GM12878 (cell line): ENCODE measurements at regions not wholly inside any gene's neighbourhood (a gene's known extent, or its start where the extent isn't known, plus 50 kb on each side); places are given as distances from the start of the nearest gene placed in this dataset.

Experiments used
- CEBPZ ChIP-seq: fragments of 150-350 bp; IDR thresholded peaks from 2 replicates; pipeline ENCODE4 v1.6.1; 2016; ENCODE audit warnings: low read depth, low read length
- CREB1 ChIP-seq: IDR thresholded peaks from 2 replicates; pipeline ENCODE4 v1.6.1; 2012; ENCODE audit warnings: low read depth, mild to moderate bottlenecking, inconsistent platforms
- CTCF ChIP-seq, 3 experiments: IDR thresholded peaks in 2 of 3; conservative IDR thresholded peaks in 1 of 3; 2 replicates each; pipeline ENCODE4 v1.5.1; 2011; ENCODE audit warnings: low read depth in 3 of 3, low read length in 3 of 3, mild to moderate bottlenecking in 3 of 3, control low read depth in 2 of 3, moderate library complexity in 2 of 3, inconsistent platforms in 1 of 3, mixed read lengths in 1 of 3; ENCODE audit not compliant: control insufficient read depth in 2 of 3, insufficient read depth in 1 of 3; ENCODE audit errors: extremely low read depth in 1 of 3
- EP300 ChIP-seq, 2 experiments: fragments of 150-350 bp in 1 of 2; IDR thresholded peaks; 2 replicates each; pipeline ENCODE4 v1.6.1; 2011 to 2012; ENCODE audit warnings: low read depth in 2 of 2, low read length in 2 of 2, borderline replicate concordance in 1 of 2, improper control_type of control experiment in 1 of 2, inconsistent platforms in 1 of 2; ENCODE audit not compliant: control insufficient read depth in 1 of 2
- NFYB ChIP-seq: IDR thresholded peaks from 2 replicates; pipeline ENCODE4 v1.6.1; 2011; ENCODE audit warnings: low read depth, mild to moderate bottlenecking, low read length, improper control_type of control experiment, moderate library complexity; ENCODE audit not compliant: insufficient read depth
- PKNOX1 ChIP-seq: fragments of 450-650 bp; IDR thresholded peaks from 2 replicates; pipeline ENCODE4 v1.6.1; 2016; ENCODE audit warnings: mild to moderate bottlenecking
- POLR2A ChIP-seq: IDR thresholded peaks from 2 replicates; pipeline ENCODE4 v1.6.1; 2011; ENCODE audit warnings: low read depth, mild to moderate bottlenecking, low read length
- RAD21 ChIP-seq: IDR thresholded peaks from 2 replicates; pipeline ENCODE4 v1.6.1; 2011; ENCODE audit warnings: mild to moderate bottlenecking, low read depth, low read length, moderate library complexity; ENCODE audit not compliant: insufficient read depth
- ZNF274 ChIP-seq: IDR thresholded peaks from one replicate; pipeline ENCODE4 v1.8.0; 2011; ENCODE audit not compliant: insufficient read length, insufficient read depth
- TF ChIP-seq, protein P1 (sequence below): IDR thresholded peaks from 2 replicates; pipeline ENCODE4 v1.6.1; 2011; ENCODE audit warnings: low read depth, low read length, improper control_type of control experiment, borderline replicate concordance
- TF ChIP-seq, protein P2 (sequence below): fragments of 450-650 bp; formaldehyde crosslinking; IDR thresholded peaks from 2 replicates; pipeline ENCODE4 v1.5.0; 2022; ENCODE audit warnings: mild to moderate bottlenecking, missing genetic modification characterization

GRCh38 chr10:64320448-64320847 lies 799.2 kb downstream of the REEP3 start:
- no peak for TF ChIP-seq CREB1
- TF ChIP-seq, protein P1, sequence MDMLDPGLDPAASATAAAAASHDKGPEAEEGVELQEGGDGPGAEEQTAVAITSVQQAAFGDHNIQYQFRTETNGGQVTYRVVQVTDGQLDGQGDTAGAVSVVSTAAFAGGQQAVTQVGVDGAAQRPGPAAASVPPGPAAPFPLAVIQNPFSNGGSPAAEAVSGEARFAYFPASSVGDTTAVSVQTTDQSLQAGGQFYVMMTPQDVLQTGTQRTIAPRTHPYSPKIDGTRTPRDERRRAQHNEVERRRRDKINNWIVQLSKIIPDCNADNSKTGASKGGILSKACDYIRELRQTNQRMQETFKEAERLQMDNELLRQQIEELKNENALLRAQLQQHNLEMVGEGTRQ = no peak
- TF ChIP-seq CTCF (IDR thresholded peaks at IDR 0.05 in 2 of 3, conservative IDR thresholded peaks at IDR 0.05 in 1 of 3; ENCODE audit: control insufficient read depth in 2 of 3, extremely low read depth in 1 of 3, insufficient read depth in 1 of 3, low read depth in 3 of 3, low read length in 3 of 3) = no peak
- TF ChIP-seq CEBPZ = no peak
- TF ChIP-seq EP300 (IDR thresholded peaks at IDR 0.05; ENCODE audit: borderline replicate concordance in 1 of 2, control insufficient read depth in 1 of 2, low read depth in 2 of 2, low read length in 2 of 2) = no peak
- no peak for TF ChIP-seq PKNOX1
- no peak for TF ChIP-seq RAD21
- TF ChIP-seq POLR2A = no peak
- no peak for TF ChIP-seq ZNF274
- TF ChIP-seq, protein P2, sequence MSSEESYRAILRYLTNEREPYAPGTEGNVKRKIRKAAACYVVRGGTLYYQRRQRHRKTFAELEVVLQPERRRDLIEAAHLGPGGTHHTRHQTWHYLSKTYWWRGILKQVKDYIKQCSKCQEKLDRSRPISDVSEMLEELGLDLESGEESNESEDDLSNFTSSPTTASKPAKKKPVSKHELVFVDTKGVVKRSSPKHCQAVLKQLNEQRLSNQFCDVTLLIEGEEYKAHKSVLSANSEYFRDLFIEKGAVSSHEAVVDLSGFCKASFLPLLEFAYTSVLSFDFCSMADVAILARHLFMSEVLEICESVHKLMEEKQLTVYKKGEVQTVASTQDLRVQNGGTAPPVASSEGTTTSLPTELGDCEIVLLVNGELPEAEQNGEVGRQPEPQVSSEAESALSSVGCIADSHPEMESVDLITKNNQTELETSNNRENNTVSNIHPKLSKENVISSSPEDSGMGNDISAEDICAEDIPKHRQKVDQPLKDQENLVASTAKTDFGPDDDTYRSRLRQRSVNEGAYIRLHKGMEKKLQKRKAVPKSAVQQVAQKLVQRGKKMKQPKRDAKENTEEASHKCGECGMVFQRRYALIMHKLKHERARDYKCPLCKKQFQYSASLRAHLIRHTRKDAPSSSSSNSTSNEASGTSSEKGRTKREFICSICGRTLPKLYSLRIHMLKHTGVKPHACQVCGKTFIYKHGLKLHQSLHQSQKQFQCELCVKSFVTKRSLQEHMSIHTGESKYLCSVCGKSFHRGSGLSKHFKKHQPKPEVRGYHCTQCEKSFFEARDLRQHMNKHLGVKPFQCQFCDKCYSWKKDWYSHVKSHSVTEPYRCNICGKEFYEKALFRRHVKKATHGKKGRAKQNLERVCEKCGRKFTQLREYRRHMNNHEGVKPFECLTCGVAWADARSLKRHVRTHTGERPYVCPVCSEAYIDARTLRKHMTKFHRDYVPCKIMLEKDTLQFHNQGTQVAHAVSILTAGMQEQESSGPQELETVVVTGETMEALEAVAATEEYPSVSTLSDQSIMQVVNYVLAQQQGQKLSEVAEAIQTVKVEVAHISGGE (CRISPR knock-in tag) = no peak
- no peak for TF ChIP-seq NFYB
